ENCODE measurements at regions not wholly inside any gene's neighbourhood (a gene's known extent, or its start where the extent isn't known, plus 50 kb on each side); places are given as distances from the start of the nearest gene placed in this dataset.
"Not testable (repeated sequence)": the region's sequence is repeated elsewhere in the genome, so short reads cannot be mapped to it uniquely, and the experiment has no call there.

DNA sequence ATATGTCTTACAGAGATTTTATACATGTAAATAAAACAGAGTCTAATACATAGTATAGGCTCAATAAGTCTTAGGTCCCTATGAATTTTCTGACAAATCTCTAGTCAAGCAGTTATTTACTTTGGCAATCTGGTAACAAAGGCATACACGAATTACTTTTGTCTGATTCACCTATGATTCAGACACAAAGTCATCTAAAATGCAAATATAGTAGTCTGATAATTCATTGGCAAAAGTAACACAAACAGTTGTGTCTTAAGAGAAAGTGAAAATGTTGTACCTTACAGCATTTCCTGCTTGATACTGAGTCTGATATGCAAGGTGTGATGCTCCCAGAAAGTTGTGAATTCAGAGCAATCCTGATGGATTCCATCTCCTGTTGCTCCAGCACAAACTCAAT is 209.4 kb upstream of the PRSS1 start:
- DNase-seq (ENCODE audit: low read depth in 1 of 2, low spot score in 1 of 2): no peak

DNA sequence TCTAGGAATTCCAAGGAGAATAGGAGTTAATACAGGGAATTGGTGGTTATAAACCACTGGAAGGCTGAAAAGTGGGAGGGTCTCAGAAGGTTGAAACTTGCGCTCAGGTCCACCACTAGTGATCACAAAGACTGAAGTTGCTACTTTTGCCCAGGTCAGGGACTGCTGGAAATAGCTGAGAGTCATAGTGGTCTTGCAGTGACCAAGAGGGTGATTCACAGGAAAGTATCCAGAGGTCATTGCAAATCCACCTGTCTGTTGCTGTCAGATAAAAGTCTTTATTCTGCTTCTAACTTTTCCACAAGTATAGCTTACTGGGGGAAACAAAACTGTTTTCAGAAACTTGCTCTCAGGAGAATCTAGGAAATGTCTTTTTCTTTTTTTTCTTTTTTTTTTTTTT is 211.5 kb upstream of the PRSS1 start:
- no peak for DNase-seq (ENCODE audit: low read depth in 1 of 2, low spot score in 1 of 2)

- DNase-seq (ENCODE audit: low read depth in 1 of 2, low spot score in 1 of 2): peak; percentile 25 to 64
Observed at GRCh38 chr7:142535123-142535779, 214.0 kb upstream of the PRSS1 start.

- DNase-seq (ENCODE audit: low read depth in 1 of 2, low spot score in 1 of 2): no peak
Observed at GRCh38 chr7:142534726-142535122, 214.5 kb upstream of the PRSS1 start.

DNA sequence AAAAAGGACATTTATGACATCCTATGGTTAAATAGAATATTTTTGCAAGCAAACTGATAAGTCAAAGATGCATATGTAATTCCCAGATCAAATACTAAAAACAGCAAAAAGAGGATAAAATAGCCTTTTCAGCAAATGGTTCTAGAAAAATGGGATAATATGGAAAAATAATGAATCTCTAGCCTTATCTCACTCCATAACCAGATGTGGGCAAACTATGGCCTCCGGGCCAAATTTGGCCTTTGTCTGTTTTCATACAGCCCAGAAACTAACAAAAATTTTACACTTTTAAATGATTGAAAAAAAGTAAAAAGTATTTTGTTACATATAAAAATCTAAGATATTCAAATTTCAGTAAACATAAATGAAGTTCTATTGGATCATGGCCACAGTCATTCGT is 215.4 kb upstream of the PRSS1 start:
- DNase-seq (ENCODE audit: low read depth in 1 of 2, low spot score in 1 of 2): no peak

DNA sequence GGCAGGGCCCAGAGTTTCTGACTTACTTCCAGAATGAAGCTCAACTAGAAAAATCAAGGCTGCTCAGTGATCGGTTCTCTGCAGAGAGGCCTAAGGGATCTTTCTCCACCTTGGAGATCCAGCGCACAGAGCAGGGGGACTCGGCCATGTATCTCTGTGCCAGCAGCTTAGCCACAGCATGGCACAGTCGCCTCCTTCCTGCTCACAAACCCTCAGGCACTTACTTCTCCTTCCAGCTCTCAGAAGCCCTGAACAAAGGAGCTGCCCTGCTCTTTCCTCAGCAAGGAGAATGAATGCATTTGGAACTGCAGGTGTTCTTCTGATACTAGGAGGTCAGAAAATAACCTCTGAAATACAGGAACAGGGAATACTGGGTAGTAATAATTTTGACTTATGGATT is 219.7 kb upstream of the PRSS1 start:
- no peak for DNase-seq (ENCODE audit: low read depth in 1 of 2, low spot score in 1 of 2)

DNA sequence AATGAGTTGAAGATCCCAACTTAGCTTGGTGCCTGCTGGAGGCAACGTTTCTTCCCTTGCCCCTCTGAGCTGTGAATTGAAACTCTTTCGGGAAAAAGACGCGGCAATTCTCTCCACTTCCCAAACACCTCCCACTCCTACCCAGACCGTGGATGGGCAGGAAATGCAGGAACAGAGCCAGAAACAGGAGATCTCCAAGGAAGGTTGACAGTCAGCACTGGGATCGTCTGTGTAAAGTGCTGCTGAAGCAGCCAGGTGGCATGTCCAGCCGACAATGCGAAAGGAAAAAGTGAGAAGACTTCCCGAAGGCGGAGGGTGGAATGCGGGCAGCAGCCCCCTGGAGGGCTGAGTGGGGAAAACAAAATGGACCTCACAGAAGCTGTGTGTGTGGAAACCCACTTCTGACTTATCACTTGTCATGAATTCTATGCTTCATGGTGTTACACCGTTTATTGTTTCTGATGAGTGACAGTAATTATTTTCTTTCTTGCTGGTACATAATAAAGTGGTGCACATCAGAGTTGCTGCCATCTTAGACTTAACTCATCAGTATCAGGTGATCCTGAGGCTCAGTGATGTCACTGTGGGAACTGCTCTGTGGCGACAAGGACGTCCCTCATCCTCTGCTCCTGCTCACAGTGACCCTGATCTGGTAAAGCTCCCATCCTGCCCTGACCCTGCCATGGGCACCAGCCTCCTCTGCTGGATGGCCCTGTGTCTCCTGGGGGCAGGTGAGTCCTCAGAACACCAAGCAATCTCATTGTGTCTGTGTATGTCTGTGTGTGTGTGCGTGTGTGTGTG is 220.5 kb upstream of the PRSS1 start:
- no peak for DNase-seq (ENCODE audit: low read depth in 1 of 2, low spot score in 1 of 2)

DNA sequence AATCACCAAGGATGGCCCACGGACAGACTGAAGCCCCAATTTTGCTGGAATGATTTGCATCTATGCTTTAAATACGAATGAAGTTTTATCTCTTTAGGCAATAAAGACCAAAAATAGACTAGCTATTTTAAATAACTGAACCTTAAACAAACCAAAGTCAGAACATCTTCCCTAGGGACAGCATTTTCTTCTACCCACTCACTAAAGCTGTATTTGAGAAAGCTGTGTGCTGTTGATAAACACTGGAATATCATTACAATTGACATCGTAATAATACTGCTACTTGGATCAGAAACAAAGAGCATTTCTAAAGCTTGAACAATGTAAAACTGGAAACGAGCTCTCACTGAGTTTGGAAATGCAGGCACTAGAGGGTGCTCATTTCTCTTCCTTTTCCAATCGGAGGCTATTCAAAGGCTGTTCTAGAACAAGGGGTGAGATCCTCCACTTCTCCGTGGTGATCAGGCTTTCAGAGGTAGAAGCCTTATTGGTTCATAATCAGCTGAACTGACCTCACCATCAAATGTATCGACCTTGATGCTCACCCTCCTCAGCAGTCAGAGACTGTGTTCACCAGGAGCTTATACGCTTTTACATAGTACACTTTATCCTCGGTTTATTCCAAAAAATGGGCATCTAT is 225.3 kb upstream of the PRSS1 start:
- DNase-seq (ENCODE audit: low read depth in 1 of 2, low spot score in 1 of 2): no peak

GRCh38 chr7:142522735-142523134 is 226.5 kb upstream of the PRSS1 start:
- no peak for DNase-seq (ENCODE audit: low read depth in 1 of 2, low spot score in 1 of 2)

DNA sequence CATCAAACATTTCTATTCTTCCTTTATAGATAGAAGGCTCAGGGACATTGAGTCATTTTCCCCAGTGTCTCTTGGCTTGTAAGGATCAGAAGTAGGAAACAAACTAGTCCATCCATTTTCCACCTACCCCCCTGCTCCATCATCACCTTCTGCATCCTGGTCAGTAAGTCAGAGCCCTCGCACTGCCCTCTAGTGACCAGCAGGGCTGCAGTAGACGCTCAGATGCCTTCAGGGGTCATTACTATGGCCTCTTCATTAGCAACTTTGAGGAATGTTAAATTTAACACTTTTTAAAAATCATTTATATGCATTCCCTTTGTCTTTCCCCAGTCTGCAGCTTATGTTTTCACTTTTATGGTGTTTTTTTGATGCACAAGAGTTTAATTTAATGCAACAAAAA is 228.4 kb upstream of the PRSS1 start:
- not testable (repeated sequence) for DNase-seq (ENCODE audit: low read depth in 1 of 2, low spot score in 1 of 2)

DNA sequence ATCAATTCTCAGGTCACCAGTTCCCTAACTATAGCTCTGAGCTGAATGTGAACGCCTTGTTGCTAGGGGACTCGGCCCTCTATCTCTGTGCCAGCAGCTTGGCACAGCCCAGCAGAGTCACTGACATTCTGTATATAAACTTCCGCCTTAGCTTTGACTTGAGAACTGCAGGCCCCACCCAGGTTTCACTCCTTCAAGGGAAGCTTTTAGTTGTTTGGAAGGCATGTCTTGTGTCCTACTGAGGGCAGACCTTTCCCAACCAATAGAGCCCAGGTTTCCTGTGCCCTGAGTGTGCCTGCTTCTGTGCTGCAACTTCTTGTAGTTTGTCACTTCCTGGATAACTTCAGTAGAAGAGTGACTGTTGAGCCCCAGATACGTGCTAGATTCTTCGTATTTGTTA is 228.8 kb upstream of the PRSS1 start:
- not testable (repeated sequence) for DNase-seq (ENCODE audit: low read depth in 1 of 2, low spot score in 1 of 2)

DNA sequence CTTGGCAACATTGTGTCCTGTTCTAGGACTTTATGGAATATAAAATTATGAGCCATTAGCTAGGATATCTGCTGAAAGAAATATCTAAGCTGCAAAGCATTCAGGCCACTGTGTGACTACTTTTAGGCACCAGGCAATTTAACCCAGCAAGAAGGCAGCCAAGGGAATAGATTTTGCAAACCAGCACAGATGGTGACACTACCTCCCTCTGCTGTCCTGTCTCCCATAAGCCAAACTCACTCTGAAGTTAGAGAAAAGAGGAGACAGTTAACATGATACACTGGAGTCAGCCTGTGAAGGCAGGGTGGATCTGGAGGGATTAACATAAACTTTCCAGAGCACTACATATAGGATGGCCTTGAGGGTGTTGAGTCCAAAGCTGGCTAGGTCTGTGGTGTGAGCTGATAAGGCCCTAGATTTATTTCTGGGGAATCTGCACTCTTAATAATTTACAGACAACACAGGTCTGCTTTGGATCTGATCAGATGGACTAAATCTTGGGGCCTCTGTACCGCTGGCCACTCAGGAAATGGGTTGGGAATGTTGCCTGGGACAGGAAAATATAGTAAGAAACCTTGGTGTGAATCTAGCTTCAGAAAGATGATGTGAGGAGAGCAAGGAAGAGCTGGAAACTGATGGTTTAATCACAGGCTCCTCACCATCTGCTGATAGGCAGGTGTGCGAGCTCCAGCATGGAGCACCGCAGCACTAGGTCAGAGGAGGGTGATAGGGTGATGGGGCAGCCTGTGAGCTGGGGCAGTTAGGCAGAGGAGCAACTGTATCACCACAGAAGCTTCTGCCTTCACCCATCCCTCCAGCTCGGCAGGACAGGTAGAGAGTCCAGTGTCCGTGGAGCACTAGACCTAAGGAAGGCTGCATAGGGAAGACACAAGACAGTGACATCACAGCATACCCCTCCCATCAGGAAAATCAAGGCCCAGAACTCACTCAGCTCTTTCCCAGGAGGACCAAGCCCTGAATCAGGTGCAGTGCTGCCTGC is 229.9 kb upstream of the PRSS1 start:
- DNase-seq (ENCODE audit: low read depth in 1 of 2, low spot score in 1 of 2): no peak

- DNase-seq (ENCODE audit: low read depth in 1 of 2, low spot score in 1 of 2): no peak
Observed at GRCh38 chr7:142516038-142516501, 233.2 kb upstream of the PRSS1 start.

DNA sequence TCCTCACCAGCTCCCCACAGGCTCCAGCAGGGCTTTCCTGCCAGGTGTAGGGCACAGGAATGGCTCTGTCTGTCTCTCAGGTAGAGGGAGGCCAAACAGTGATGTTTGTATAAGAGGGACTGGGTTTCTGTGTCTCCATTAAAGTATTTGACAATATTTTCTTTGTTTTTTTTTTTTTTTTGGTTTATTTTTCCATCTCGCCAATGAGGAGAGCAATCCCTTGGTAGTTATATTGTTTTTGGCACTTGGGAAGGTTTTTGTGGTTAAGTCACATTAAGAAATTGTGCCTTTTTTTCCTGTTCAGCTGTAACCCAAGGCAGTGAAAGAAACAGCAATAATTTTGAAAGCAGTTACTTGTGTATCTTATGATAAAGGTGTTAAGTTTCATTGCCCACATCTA is 234.6 kb upstream of the PRSS1 start:
- DNase-seq (ENCODE audit: low read depth in 1 of 2, low spot score in 1 of 2): not testable (repeated sequence)

- no peak for DNase-seq (ENCODE audit: low read depth in 1 of 2, low spot score in 1 of 2)
Observed at GRCh38 chr7:142513178-142513955, 235.9 kb upstream of the PRSS1 start.

DNA sequence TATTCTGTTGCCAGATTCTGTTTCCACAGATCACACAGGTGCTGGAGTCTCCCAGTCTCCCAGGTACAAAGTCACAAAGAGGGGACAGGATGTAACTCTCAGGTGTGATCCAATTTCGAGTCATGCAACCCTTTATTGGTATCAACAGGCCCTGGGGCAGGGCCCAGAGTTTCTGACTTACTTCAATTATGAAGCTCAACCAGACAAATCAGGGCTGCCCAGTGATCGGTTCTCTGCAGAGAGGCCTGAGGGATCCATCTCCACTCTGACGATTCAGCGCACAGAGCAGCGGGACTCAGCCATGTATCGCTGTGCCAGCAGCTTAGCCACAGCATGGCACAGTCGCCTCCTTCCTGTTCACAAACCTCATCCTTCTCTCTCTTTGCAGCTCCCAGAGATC is 237.5 kb upstream of the PRSS1 start:
- no peak for DNase-seq (ENCODE audit: low read depth in 1 of 2, low spot score in 1 of 2)

- DNase-seq (ENCODE audit: low read depth in 1 of 2, low spot score in 1 of 2): no peak
Observed at GRCh38 chr7:142511374-142511773, 237.9 kb upstream of the PRSS1 start.

GRCh38 chr7:142509235-142509634 is 240.0 kb upstream of the PRSS1 start:
- DNase-seq (ENCODE audit: low read depth in 1 of 2, low spot score in 1 of 2): not testable (repeated sequence)

DNA sequence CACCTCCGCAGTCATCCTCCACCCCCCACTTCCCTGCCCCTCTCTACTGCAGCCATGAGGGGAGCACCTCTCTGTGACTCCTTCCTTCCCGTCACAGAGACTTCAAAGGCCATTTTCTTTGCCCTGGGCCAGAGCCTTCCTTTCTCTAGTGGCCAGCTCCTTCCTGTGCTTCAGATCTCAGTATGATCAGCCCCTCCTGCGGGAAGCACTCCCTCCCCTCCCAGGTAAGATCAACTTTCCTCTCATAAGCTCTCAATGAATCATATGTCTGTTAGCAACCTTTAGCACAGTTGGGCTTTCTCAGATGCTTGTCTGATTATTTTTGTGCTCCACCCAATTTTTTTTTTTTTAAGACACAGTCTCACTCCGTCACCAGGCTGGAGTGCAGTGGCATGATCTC is 241.0 kb upstream of the PRSS1 start:
- no peak for DNase-seq (ENCODE audit: low read depth in 1 of 2, low spot score in 1 of 2)

DNA sequence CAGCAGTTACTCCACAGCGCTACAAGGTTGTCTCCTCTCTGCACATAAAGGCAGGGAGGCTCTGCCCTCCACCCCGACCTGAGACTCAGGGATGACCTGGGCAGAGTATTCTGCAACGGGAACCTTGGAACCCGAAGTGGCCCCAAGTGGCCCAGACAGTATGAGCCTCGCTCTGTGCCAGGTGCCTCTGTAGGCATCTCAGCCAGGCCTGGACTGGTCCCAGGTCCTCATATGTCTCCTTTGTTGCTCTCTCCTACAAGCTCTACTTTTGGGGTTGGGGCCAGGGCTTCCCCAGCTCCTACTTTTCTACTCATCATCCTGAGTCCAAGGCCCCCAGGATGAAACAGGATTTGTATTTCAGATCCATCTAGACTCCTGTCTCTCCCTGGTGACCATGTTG is 241.5 kb upstream of the PRSS1 start:
- DNase-seq (ENCODE audit: low read depth in 1 of 2, low spot score in 1 of 2): no peak

Data from stimulated activated CD4-positive, alpha-beta T cell treated with anti-CD3 and anti-CD28 coated beads, Interleukin-15, amount 100 ng/mL, for 1 hour (primary cell).